ENCODE measurements at regions not wholly inside any gene's neighbourhood (a gene's known extent, or its start where the extent isn't known, plus 50 kb on each side); places are given as distances from the start of the nearest gene placed in this dataset.
A peak's percentile ranks its signal among the peaks of the same experiment; 100 is the strongest.

DNA sequence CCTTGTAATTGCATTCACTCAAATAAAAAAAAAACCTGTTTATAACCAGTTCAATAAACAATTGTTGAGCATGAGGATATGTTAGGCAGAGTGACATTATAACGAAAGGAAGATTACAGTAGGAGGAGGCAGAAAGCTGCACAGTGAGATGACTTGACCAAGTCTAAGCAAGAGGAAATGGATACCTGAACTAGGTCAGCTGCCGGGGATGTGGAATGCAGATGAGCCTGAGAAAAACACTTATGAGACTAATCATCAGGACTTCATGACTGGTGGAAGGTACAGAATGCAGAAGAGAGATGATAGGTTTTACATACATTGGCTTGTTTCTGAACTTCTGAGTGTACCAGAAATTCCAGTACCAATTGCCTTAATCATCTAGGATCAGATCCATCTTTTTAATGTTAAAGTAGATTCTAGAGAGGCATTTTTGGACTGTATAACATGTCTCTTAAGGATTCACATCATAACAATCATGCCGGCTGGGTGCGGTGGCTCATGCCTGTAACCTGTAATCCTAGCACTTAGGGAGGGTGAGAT is 208.1 kb upstream of the PPP3CA start:
- no peak for TF ChIP-seq Cebpa-rat (IDR thresholded peaks at IDR 0.05)
- Histone ChIP-seq H3K9ac (no peak overlapping the region), H3K27me3 (no peaks in the 10 kb centered on the region), H3K4me3 (no peak overlapping the region), H4K20me1 (no peaks in the 10 kb centered on the region), H3K4me2 (no peak overlapping the region), H3K36me3 (no peaks in the 10 kb centered on the region), H3K27ac (no peak overlapping the region), H3K9me3 (replicated peaks in 1 of 11) (peaks cover 40 to 70% (median 49%) of the 10 kb centered on the region in 11 experiments), H3K4me1 (peaks cover 0 to 14% (median 6%) of the 10 kb centered on the region in 10 experiments; a peak in 9 of 20 replicates)

DNA sequence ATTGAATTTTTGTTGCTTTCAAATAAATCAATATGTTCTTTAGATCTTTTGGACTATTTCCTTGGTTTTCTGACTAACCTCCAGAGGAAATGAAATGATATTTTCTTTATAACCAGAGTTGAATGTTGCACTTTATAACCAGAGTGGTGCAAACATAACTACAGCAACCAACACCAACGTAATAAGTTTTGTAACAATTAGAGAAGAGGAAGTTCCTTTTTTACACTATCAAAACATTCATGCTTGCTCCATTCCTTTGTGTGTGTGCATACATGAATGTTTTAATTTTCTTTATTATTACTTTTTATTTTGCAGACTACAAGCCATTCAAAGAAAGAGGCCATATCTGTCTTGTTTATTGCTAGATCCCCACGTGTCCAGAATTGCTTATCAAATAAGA is 193.0 kb upstream of the PPP3CA start:
- H3K27ac ChIP-seq: 0 out of 22 replicates have a peak overlapping the region, but pooled peaks of 1 of the 11 experiments have one; percentile 10
- TF ChIP-seq Cebpa-rat (IDR thresholded peaks at IDR 0.05): no peak
- H4K20me1 ChIP-seq: no peaks in the 10 kb centered on the region
- no peak overlapping the region for H3K4me3 ChIP-seq
- no peaks in the 10 kb centered on the region for H3K27me3 ChIP-seq
- H3K36me3 ChIP-seq: no peaks in the 10 kb centered on the region
- peak overlapping the region in 3 of 11 experiments; percentile 2 to 39 (median 39); a peak in 3 of 22 replicates for H3K4me2 ChIP-seq
- no peak overlapping the region for H3K9ac ChIP-seq
- H3K9me3 ChIP-seq (replicated peaks in 1 of 11): peaks cover 0 to 14% (median 0%) of the 10 kb centered on the region in 11 experiments; a peak in 6 of 22 replicates
- H3K4me1 ChIP-seq: peaks cover 0 to 18% (median 0%) of the 10 kb centered on the region in 10 experiments; a peak in 4 of 20 replicates

DNA sequence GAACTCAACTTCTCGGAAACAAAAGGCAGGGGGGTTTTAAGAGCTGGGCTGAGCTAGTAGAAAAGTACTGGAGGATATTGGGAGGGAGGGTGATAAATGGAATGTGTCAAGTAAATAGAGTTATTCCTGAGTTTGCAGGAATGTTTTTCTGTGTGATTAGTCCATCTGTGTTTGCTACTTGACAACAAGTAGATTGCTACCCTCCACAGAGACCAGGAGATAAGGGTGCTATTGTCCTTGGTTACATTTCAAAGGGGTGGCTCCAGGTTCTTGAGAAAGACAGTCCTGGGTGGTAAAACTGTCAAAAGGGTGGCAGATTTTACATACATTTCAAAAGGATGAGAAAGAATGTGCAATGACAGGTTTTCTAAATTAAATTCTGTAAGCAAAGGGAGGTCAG is 181.2 kb upstream of the PPP3CA start:
- TF ChIP-seq Cebpa-rat (IDR thresholded peaks at IDR 0.05): no peak
- H3K36me3 ChIP-seq: no peaks in the 10 kb centered on the region
- H3K9ac ChIP-seq: no peak overlapping the region
- no peak overlapping the region for H3K4me2 ChIP-seq
- H3K4me3 ChIP-seq: no peak overlapping the region
- H3K9me3 ChIP-seq (replicated peaks in 1 of 11): peaks cover 0 to 11% (median 0%) of the 10 kb centered on the region in 11 experiments; a peak in 4 of 22 replicates
- H3K27ac ChIP-seq: no peak overlapping the region
- no peaks in the 10 kb centered on the region for H3K27me3 ChIP-seq
- H4K20me1 ChIP-seq: no peaks in the 10 kb centered on the region
- H3K4me1 ChIP-seq: peaks cover 0 to 11% (median 0%) of the 10 kb centered on the region in 10 experiments; a peak in 6 of 20 replicates

DNA sequence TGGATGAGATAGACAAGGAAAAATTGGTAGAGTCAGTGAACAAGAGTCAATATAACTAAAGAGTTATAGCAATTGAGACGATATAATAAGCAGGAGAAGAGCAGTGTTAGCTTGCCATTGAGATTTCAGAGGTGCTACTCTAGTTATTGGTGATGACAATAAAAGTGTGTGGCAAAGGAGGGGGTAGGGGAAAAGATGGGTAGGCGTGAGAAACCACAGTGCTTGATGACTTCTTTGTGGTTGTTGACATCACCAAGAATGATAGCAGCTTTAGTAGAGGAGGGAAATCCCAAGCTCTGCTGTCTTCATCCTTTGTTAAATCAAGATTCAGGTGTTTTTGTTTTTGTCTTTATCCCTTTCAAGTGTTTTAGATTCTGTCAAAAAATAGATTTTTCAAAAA is 179.9 kb upstream of the PPP3CA start:
- TF ChIP-seq Cebpa-rat (IDR thresholded peaks at IDR 0.05): no peak
- no peaks in the 10 kb centered on the region for H3K36me3 ChIP-seq

DNA sequence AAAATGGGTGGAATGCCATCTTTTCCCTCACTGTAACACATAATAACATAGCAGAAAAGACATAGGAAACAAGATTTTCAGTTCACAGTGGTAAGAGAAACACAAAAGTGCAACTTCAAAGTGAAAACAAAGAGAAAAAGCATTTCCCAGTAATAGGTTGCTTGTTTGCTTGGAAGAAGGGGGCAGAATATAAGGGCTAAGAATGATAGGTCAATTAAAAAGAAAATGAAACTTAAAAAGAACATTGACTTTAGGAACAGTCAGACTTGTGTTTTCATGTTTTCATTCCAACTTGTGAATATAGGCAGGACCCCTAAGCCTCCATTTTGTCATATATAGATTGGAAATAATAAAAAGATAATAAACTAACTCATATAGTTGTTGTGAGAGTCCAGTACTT is 168.2 kb upstream of the PPP3CA start:
- Histone ChIP-seq H4K20me1 (no peaks in the 10 kb centered on the region), H3K4me1 (no peaks in the 10 kb centered on the region), H3K27ac (no peak overlapping the region), H3K27me3 (no peaks in the 10 kb centered on the region), H3K4me2 (no peak overlapping the region), H3K4me3 (no peak overlapping the region), H3K9ac (no peak overlapping the region), H3K9me3 (replicated peaks in 1 of 11) (no peaks in the 10 kb centered on the region), H3K36me3 (no peaks in the 10 kb centered on the region)
- TF ChIP-seq Cebpa-rat (IDR thresholded peaks at IDR 0.05): no peak

More for the DNA sequence above, 179.9 kb upstream of the PPP3CA start:
- no peaks in the 10 kb centered on the region for H3K27me3 ChIP-seq
- no peak overlapping the region for H3K27ac ChIP-seq
- H3K9me3 ChIP-seq (replicated peaks in 1 of 11): peaks cover 0 to 16% (median 0%) of the 10 kb centered on the region in 11 experiments; a peak in 6 of 22 replicates
- H3K4me3 ChIP-seq: no peak overlapping the region
- H3K4me1 ChIP-seq: peaks cover 0 to 11% (median 0%) of the 10 kb centered on the region in 10 experiments; a peak in 6 of 20 replicates
- no peaks in the 10 kb centered on the region for H4K20me1 ChIP-seq
- no peak overlapping the region for H3K9ac ChIP-seq
- peak overlapping the region in 1 of 11 experiments; percentile 12; a peak in 3 of 22 replicates for H3K4me2 ChIP-seq

DNA sequence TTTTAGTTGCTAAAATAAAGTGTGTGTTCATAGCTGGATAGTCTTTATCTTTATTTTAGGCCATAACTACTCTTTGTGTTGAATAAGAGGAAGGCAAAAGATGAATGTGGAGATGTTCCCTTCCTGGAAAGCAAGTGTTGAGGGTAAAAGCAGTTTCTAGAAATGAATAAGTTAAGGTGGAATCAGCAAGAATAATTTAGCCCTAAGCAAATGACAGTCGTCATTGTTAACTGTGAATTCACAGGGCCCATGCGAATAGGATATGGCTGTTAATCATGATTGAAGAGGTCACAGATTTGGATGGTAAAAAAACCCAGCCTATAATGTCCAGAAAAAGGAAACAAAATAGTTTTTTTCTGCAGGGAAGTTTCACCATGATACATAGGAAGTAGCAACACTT is 167.8 kb upstream of the PPP3CA start:
- Histone ChIP-seq H3K36me3 (no peaks in the 10 kb centered on the region), H3K4me3 (no peak overlapping the region), H3K9me3 (replicated peaks in 1 of 11) (no peaks in the 10 kb centered on the region), H3K9ac (no peak overlapping the region), H3K4me2 (no peak overlapping the region), H3K4me1 (no peaks in the 10 kb centered on the region), H4K20me1 (no peaks in the 10 kb centered on the region), H3K27me3 (no peaks in the 10 kb centered on the region), H3K27ac (no peak overlapping the region)
- no peak for TF ChIP-seq Cebpa-rat (IDR thresholded peaks at IDR 0.05)

DNA sequence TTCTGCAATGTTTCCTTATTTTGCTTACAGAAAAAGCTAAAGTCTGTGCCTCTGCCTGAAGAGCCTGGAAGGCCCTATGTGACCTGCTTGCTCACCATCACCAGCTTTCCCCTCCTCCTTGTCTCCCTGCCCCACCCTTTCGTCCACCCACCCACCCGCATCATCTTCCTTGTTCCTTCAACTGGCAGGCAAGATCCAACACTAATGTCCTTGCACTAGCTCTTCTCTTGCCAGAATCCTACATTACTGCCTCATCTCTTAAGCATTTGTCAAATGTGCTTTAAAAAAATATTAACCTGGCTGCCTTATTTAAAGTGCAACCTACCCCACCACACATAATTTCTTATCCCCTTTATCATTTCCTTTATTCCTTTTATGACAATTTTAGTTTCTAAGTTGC is 165.1 kb upstream of the PPP3CA start:
- TF ChIP-seq Cebpa-rat (IDR thresholded peaks at IDR 0.05): no peak
- H3K9me3 ChIP-seq (replicated peaks in 1 of 11): no peaks in the 10 kb centered on the region
- no peaks in the 10 kb centered on the region for H3K4me1 ChIP-seq
- H3K36me3 ChIP-seq: no peaks in the 10 kb centered on the region
- no peak overlapping the region for H3K4me2 ChIP-seq
- no peaks in the 10 kb centered on the region for H4K20me1 ChIP-seq
- no peak overlapping the region for H3K4me3 ChIP-seq
- H3K9ac ChIP-seq: no peak overlapping the region
- H3K27ac ChIP-seq: no peak overlapping the region
- H3K27me3 ChIP-seq: no peaks in the 10 kb centered on the region

DNA sequence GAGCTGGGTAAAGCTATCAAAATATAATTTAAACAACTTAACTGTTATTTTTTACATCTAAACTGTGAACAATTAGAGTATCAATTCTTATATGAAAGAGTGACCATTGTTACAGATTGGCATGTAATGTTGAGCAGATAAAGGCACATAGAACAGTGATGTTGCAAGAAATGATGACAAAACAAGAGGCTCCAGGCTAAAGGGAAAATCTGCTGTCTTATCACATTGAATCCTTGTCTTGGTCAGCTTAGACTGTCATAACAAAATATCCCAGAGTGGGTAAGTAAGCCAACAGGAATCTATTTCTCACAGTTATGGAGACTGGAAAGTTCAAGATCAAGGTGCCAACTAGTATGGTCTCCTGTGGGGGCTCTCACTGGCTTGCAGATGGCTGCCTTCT is 154.1 kb upstream of the PPP3CA start:
- H3K9me3 ChIP-seq (replicated peaks in 1 of 11): no peaks in the 10 kb centered on the region
- H3K9ac ChIP-seq: no peak overlapping the region
- TF ChIP-seq Cebpa-rat (IDR thresholded peaks at IDR 0.05): no peak
- H3K4me3 ChIP-seq: no peak overlapping the region
- no peak overlapping the region for H3K27ac ChIP-seq
- H4K20me1 ChIP-seq: no peaks in the 10 kb centered on the region
- no peaks in the 10 kb centered on the region for H3K27me3 ChIP-seq
- H3K4me1 ChIP-seq: no peaks in the 10 kb centered on the region
- no peaks in the 10 kb centered on the region for H3K36me3 ChIP-seq
- no peak overlapping the region for H3K4me2 ChIP-seq

DNA sequence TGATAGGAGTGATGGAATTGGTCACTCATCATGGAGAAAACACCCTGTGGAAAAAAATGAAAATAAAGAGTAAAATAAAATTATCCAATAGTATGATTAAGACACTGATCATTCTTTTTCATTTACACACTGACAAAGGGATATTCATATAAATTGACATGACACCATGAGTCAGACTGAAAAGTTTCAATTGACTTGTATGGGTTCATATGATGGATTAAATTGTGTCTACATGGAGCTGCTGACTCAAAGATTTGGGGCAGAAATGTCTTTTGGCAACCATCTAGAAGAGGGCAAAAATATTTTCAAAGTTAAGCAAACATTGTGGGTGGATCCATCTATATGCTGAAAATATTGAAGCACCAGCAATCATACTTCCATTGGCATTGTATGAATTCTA is 153.4 kb upstream of the PPP3CA start:
- Histone ChIP-seq H3K27ac (no peak overlapping the region), H3K4me2 (no peak overlapping the region), H3K36me3 (no peaks in the 10 kb centered on the region), H3K4me3 (no peak overlapping the region), H3K27me3 (no peaks in the 10 kb centered on the region), H4K20me1 (no peaks in the 10 kb centered on the region), H3K9ac (no peak overlapping the region), H3K9me3 (replicated peaks in 1 of 11) (no peaks in the 10 kb centered on the region), H3K4me1 (no peaks in the 10 kb centered on the region)
- no peak for TF ChIP-seq Cebpa-rat (IDR thresholded peaks at IDR 0.05)

DNA sequence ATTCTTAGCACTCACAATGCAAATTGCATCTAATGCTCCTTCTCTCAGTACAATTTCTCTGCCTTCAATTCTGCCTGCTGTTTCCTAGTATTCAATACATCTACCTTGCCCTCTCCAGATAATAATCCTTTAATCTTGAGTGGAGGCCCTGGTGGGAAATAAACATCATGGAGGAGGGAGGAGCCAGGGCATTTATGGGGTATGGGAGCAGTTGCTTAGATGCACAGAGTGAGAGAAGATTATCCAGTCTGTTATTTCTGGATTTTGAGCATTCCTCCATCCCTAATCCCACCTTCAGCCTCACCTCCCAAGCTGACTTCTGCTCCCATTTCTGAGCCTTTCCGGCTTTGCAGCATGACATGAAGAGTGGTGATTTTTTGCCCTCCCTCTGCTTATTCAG is 127.9 kb upstream of the PPP3CA start:
- Histone ChIP-seq H3K27me3 (no peaks in the 10 kb centered on the region), H3K9me3 (replicated peaks in 1 of 11) (peaks cover 0 to 14% (median 0%) of the 10 kb centered on the region in 11 experiments; a peak in 7 of 22 replicates), H3K4me3 (no peak overlapping the region), H4K20me1 (no peaks in the 10 kb centered on the region), H3K9ac (no peak overlapping the region), H3K27ac (no peak overlapping the region), H3K4me1 (no peaks in the 10 kb centered on the region), H3K4me2 (no peak overlapping the region), H3K36me3 (no peaks in the 10 kb centered on the region)
- TF ChIP-seq Cebpa-rat (IDR thresholded peaks at IDR 0.05): no peak
